GM21390 (cell line): ENCODE measurements at regions not wholly inside any gene's neighbourhood (a gene's known extent, or its start where the extent isn't known, plus 50 kb on each side); places are given as distances from the start of the nearest gene placed in this dataset.
A peak's percentile ranks its signal among the peaks of the same experiment; 100 is the strongest.

Experiments used
- ATAC-seq: cut with Tn5 transposase; IDR thresholded peaks from one replicate; pipeline ENCODE4 v1.9.1; 2021; ENCODE audit not compliant: unreplicated experiment

DNA sequence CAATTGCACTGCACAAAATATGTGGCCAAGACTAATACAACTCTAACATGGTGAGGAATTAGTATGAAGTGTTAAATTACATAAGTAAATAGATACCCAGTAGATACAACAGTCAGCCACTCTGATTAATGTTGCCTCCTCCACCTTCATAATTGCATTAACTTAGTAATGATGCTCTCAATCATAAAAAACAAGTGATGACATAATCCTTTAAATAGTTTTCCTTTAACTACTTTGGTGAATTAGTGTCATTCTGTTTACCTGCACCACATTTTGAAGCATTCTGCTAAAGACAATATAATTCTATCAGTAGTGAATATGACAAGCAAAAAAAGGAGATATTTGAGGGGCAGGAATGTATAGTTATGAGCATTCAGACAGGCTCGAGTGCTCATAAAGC, 265.9 kb upstream of the SLC24A2 start:
- ATAC-seq, result no peak

DNA sequence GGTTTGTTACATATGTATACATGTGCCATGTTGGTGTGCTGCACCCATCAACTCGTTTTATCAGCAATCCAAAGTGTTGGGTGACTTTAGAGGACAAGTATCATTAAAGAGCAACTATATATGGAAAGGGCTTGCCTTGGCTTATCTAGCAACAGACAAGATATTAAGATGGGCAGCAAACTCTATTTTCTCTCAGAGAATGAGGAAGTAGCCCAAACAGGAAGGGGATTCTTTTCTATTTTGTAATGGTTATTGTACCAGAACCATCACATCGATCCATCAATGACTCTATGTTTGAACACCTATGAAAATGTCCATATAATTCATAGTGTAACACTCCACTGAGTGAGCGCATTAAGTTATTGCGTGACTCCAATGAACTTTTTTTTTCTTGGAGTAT, 260.1 kb upstream of the SLC24A2 start:
- ATAC-seq, result no peak

DNA sequence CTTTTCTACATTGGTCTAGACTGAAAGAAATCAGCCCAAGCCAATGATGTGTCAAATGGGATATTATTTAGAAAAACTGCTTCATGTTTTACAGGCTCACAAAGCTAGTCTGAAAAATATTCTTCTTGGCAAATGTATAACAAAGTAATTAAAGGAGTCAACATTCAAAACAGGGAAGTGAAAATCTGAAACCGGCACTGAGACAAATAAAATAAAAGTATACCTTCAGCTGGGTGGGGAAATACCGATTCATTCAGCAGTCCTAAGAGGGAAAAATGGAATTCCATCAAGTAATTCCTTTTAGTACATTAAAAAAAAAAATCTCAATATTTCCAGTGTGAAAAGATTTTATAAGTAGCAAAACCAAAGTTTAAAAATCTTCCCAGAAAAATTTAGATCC, 259.6 kb upstream of the SLC24A2 start:
- no peak for ATAC-seq

- no peak for ATAC-seq
These were observed 255.8 kb upstream of the SLC24A2 start for GRCh38 chr9:20044686-20045085.

- peak; percentile 37 for ATAC-seq
These were observed 254.6 kb upstream of the SLC24A2 start for GRCh38 chr9:20043461-20043860.

DNA sequence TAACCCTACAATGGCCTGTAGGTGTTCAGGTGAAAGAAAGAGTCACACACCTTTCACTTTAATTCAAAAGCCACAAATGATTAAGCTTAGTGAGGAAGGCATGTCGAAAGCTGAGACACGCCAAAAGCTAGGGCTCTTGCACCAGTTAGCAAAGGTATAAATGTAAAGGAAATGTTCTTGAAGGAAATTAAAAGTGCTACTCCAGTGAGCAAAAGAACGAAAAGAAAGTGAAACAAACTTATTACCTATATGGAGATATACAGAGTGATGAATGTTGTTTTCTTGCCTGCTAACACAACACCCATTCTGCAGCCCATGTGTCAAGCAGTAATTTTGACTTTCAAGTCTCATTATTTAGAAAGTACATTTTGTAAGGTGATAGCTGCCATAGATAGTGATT, 254.2 kb upstream of the SLC24A2 start:
- ATAC-seq, result peak; percentile 87

GRCh38 chr9:20042128-20042711, 253.4 kb upstream of the SLC24A2 start:
- ATAC-seq, result no peak

GRCh38 chr9:20041697-20042081, 252.9 kb upstream of the SLC24A2 start:
- no peak for ATAC-seq

GRCh38 chr9:20040991-20041696, 252.3 kb upstream of the SLC24A2 start:
- no peak for ATAC-seq

DNA sequence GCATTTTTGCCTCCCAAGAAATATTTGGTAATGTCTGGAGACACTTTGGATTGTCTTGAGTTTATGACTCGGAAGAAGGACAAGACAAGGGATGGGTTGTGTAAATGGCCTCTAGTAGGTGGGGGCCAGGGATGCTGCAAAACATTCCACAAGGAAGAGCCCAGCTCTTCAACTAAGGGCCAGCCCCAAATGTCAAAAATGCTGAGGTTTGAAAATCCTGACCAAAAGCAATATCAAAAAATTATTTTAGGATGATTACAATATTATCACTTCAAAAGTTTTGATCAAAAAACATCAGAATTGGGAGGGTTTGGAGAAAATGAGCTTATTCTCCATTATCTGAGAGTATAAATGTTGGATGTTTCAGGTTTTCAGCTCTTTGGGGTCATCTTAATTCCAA, 248.9 kb upstream of the SLC24A2 start:
- ATAC-seq, result no peak

DNA sequence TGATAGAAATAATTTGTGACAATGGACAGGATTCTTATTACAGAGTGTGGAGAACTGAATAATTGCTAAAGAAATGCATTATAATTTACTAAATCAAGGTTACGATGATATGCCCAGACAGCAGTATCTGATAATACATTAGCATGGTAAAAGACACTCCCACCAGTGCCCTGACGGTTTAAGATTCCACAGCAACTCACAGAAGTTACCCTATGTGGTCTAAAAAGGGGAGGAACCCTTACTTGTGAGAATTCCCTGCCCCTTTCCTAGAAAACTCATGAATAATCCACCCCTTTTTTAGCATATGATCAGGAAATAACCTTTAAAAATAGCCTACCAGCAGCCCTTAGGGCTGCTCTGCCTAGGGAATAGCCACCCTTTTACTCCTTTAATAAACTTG, 244.7 kb upstream of the SLC24A2 start:
- no peak for ATAC-seq

DNA sequence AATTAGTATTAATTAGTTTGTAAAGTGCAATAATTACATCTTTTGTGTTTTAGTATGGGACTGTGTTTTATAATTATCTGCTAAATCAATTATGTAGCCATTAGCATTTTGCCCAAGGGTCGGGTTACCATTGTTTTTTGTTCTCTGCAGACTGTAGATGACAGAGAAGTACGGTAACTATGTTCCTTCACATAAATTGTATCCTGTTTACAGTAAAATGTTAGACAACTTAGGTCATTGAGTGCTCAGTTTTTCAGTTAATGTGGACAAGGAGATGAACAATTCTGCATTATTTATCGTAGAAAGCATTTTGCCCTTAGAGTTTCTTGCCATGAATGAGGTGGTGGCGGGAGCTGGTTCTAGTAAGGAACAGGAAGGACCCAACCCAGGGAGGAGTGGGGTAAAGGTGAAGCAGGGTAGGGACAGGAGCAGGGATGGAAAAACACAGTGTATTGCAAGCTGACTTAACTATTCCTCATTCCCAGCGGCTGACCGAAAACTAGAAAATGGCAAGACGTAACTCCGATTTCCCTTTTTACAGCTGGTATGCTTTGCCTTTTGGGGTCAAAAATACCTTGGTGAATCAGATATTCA, 243.7 kb upstream of the SLC24A2 start:
- no peak for ATAC-seq

DNA sequence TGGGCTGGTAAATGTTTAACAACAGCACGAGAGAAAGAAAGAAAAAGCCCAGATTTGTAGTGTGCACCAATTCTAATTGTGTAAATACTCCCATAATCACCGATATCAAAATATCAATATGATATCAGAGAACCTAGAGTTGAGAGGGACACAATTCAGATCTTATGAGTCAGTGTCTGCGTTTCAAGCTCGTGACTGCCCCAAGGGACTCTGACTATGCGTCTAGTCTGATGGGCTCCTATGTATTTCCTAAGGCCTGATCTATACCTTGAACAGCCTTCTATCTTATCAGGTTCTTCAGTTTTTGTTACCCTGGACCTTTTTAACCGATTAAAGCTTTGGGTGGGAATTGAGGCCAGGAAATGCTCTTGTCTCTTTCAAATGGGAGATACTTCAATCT, 243.0 kb upstream of the SLC24A2 start:
- ATAC-seq, result no peak

DNA sequence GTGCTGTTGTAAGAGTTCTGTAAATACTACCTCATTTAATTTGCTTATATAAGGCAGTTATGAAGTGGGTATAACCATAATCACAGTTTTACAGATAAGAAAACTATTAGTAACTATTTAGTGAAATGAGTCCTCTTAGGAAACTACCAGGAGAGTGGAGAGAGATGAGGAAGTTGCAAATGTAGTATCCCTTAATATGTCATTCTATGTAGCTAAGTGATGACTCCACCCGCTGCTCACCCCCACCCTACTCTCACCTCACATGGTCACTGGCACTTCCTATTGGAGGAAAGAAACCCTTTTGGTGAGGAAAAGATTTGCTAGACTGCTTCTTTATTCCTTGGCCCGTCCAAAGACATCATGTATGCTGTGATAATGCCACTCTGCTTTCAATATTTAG, 241.8 kb upstream of the SLC24A2 start:
- ATAC-seq, result no peak

DNA sequence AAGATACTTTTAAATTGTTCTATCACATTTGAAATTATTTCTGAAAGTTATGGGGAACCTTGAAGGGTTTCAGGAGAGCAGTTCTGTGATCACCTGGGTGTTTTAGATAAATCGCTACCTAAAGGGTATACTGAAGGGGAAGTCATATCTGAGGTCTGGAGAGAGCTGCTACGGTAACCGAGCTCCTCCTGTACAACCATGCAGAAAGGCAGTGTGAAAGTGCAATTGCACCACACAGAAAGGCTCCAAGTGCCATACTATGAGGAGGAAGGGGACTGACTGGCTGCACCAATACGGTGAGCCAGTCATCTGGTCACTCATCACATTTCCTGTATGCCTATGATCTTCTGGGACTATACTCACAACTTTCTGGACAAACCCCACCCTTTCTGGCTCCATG, 241.4 kb upstream of the SLC24A2 start:
- ATAC-seq, result no peak

GRCh38 chr9:20028849-20029231, 240.0 kb upstream of the SLC24A2 start:
- ATAC-seq, result no peak

DNA sequence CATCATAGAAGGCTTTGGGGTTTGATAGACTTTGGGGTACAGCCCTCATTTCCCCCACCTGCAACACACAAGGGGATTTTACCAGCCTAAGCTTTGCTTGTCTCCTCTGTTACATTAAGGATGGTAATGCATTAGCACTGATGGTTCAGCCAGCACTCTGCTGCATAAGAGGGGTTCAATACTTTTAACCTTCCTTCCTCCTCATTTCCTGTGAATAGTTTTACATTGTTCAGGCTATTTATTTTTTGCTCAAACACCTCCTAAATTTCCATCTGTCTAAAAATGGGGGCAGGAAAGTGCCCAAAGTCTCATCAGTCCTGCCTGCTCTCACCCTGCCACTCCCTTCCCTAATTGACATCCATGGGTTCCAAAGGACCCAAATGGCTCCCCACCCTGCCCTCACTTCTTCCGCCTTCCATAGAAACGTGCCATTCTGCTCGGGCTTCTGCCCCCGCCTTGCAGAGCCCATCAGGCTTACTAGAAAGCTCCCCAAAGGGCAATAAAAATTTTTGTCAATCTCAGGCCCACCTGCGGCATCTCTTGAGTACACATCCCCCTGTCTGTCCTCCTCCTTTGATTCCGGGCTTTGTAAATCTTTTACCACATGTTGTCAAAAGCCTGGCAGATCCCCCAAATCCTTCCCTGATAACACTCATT, 239.5 kb upstream of the SLC24A2 start:
- ATAC-seq, result no peak

- ATAC-seq, result no peak
These were observed 235.2 kb upstream of the SLC24A2 start for GRCh38 chr9:20023961-20024571.

DNA sequence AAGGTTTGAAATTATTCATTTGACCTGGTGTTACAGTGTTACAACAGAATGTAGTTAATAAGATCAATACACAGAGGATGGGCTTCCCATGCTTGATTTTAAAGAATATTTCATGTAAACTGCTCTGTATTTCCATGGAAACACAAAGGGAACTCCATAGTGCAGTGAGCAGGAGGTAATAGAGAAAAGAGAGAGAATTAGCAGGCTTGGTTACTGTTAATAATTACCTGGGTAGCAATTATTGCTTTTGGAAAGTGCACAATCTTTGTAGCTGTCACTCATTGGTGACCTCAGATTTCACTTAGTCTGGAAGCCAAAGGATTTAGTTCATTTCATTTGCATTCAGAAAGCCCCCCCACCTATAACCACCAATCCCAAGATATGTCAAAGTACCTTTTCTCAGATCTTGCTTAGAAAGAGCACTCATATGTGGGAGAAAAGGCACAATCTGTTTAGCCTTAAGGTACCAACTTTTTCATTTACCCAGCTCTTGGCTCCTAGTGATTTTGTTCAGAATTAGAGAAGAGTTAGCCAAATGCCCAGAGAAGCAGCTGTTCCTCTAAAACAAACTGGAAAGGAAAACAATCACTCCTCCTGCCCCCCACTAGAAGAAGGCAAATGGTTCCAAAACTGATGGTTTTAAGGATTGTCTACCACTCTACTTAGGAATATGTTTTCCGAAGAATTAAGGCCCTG, 234.5 kb upstream of the SLC24A2 start:
- ATAC-seq, result no peak

DNA sequence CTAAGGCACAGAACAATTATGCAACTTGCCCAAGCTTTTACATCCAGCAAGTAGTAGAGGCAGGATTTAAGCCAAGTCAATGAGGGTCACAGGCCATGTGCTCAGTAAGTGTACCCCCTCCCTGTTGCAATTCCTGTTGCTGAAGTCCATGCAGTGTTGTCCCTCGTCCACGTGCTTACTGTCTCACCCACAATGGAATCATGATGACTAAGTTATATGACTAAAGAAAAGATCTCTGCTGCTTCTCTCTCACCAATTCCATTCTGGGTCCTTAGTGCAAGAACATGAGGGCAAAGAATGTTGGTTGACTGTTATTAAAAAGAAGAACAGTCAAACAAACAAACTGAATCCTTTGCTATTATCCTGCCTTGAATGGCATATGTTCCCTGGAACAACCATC, 233.6 kb upstream of the SLC24A2 start:
- no peak for ATAC-seq

DNA sequence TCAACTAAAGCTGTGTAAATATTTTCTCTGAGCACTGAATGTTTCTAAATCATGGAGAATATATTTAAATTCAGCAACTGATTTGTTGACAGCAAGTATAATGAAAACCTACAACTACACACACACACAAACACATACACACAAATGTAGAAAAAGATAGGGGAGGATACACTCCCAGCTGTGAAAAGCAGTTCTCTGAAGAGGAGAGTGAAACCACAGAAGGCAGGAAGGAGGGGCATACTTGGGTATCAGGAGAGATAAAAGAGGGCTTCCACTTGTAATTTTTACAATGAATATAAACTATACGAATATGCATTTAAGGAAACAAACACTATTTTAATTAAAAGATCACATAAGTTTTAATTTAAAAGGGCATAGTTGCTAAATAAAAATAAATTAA, 227.8 kb upstream of the SLC24A2 start:
- ATAC-seq, result no peak
